Heart right ventricle (tissue), 16 donors: ENCODE measurements at regions not wholly inside any gene's neighbourhood (a gene's known extent, or its start where the extent isn't known, plus 50 kb on each side); places are given as distances from the start of the nearest gene placed in this dataset.

Experiments
- ATAC-seq, 8 donors: fragments of 200-7000 bp; cut with Tn5 transposase; one replicate each; pipeline ENCODE4 v1.9.1; 2020; ENCODE audit warnings: mild to moderate bottlenecking in 8 of 8, moderate library complexity in 8 of 8, moderate number of reproducible peaks in 1 of 8
- DNase-seq, 2 donors: peaks; one replicate each; pipeline ENCODE4 v3.0.0-alpha.2; 2020
- H3K27ac ChIP-seq, 10 donors: fragments of 200-600 bp; sonication (generic) in 2 of 10; one replicate each; pipeline versions ENCODE4 v1.5.0 to v1.8.0; 2020 to 2022; ENCODE audit warnings: mild to moderate bottlenecking in 3 of 10
- H3K27me3 ChIP-seq, 7 donors: fragments of 200-600 bp; one replicate each; pipeline ENCODE4 v1.8.0; 2021 to 2022; ENCODE audit warnings: mild to moderate bottlenecking in 2 of 7
- H3K36me3 ChIP-seq, 9 donors: fragments of 200-600 bp; sonication (generic) in 1 of 9; one replicate each; pipeline versions ENCODE4 v1.5.0 to v1.8.0; 2020 to 2022; ENCODE audit warnings: mild to moderate bottlenecking in 2 of 9
- H3K4me1 ChIP-seq, 9 donors: fragments of 200-600 bp; sonication (generic) in 1 of 9; one replicate each; pipeline versions ENCODE4 v1.5.0 to v1.8.0; 2020 to 2022; ENCODE audit warnings: mild to moderate bottlenecking in 4 of 9
- H3K4me3 ChIP-seq, 10 donors: fragments of 200-600 bp; sonication (generic) in 2 of 10; one replicate each; pipeline versions ENCODE4 v1.5.0 to v1.8.0; 2020 to 2022; ENCODE audit warnings: mild to moderate bottlenecking in 7 of 10, moderate library complexity in 2 of 10
- H3K9me3 ChIP-seq, 11 donors: fragments of 200-600 bp in 10 of 11; sonication (generic) in 2 of 11; one replicate each; pipeline versions ENCODE4 v1.5.0 to v1.8.0; 2013 to 2022; ENCODE audit warnings: mild to moderate bottlenecking in 2 of 11, control low read depth in 1 of 11, moderate library complexity in 1 of 11
- WGBS, 2 donors: extraction: QIAGEN DNeasy Blood & Tissue Kit; methylation state at CpG; one replicate each; pipeline ENCODE4 v1.1.7; 2013; ENCODE audit warnings: inconsistent platforms in 1 of 2; 5-methylcytosine and 5-hydroxymethylcytosine counted together
- intact Hi-C, 10 donors: fragments of 100-400 bp; cut with DNase I; formaldehyde crosslinking; loops; one replicate each; pipeline versions ENCODE4 v1.11.1 to v1.14.2; 2022
- TF ChIP-seq, protein P1 (sequence below), 9 donors: fragments of 200-600 bp; sonication (generic) in 2 of 9; IDR thresholded peaks; one replicate each; pipeline versions ENCODE4 v1.5.0 to v1.8.0; 2021 to 2022; ENCODE audit warnings: antibody characterized with exemption in 9 of 9, mild to moderate bottlenecking in 5 of 9, moderate library complexity in 1 of 9
- donor health status: Arrhythmogenic right ventricular cardiomyopathy.
- donor health status: ischemic (EF 13 %, LVEDD 7.1; RV severe dilation, severe dysfunction).
- donor health status: healthy with polysubstance abuse.
- donor health status: DM: no; HTN: yes; CAD: no.
- donor health status: DM: no; HTN: no; CAD: no.
- donor health status: ischemic (EF 25% LVEDD 6.9; RV normal size, moderate dysfunction).
- donor health status: ischemic (EF 25% LVEDD 5.7; RV mildly dilated, moderate dysfunction).
- donor health status: healthy.
- donor health status: DM: yes; HTN: yes; CAD: no.
- donor health status: Ischemic cardiomyopathy.
- donor health status: ischemic (EF 35%, LVEDD 5.7; RV mildly dilated, moderate dysfunction).
- donor health status: nonischemic (EF 11% LVEDD 7.7; RV severe dilation, severe dysfunction).
- donor health status: DM: yes; HTN: yes; CAD: no.
- donor health status: PGD.
- donor health status: ischemic (EF 29% LVEDD 5.4; RV normal size, mild dysfunction).
- donor health status: nonischemic (EF 23%, LVEDD 6.1; RV moderate dilation, normal function).

GRCh38 chr7:106463851-106464611 lies 179.2 kb upstream of the NAMPT start:
- intact Hi-C loops, result loop anchor here in 8 of 10 donors (2.0 to 10.0 kb wide), 6 partner anchors 177 to 287 kb away; partner anchors contain the start of gene NAMPT (in 3 of the 8)
- TF ChIP-seq, protein P1, sequence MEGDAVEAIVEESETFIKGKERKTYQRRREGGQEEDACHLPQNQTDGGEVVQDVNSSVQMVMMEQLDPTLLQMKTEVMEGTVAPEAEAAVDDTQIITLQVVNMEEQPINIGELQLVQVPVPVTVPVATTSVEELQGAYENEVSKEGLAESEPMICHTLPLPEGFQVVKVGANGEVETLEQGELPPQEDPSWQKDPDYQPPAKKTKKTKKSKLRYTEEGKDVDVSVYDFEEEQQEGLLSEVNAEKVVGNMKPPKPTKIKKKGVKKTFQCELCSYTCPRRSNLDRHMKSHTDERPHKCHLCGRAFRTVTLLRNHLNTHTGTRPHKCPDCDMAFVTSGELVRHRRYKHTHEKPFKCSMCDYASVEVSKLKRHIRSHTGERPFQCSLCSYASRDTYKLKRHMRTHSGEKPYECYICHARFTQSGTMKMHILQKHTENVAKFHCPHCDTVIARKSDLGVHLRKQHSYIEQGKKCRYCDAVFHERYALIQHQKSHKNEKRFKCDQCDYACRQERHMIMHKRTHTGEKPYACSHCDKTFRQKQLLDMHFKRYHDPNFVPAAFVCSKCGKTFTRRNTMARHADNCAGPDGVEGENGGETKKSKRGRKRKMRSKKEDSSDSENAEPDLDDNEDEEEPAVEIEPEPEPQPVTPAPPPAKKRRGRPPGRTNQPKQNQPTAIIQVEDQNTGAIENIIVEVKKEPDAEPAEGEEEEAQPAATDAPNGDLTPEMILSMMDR (IDR thresholded peaks at IDR 0.05), result no peak
- H3K27ac ChIP-seq, result no peak overlapping the region
- 82 to 83% methylated on average over 2 of the region's 2 CpGs for WGBS, 2 donors
- no peaks in the 10 kb centered on the region for H3K36me3 ChIP-seq
- no peak overlapping the region for H3K4me3 ChIP-seq
- no peak for DNase-seq
- H3K27me3 ChIP-seq, result no peaks in the 10 kb centered on the region
- ATAC-seq, result no peak
- no peaks in the 10 kb centered on the region for H3K9me3 ChIP-seq
- peaks cover 0 to 20% (median 3%) of the 10 kb centered on the region in 9 donors for H3K4me1 ChIP-seq

DNA sequence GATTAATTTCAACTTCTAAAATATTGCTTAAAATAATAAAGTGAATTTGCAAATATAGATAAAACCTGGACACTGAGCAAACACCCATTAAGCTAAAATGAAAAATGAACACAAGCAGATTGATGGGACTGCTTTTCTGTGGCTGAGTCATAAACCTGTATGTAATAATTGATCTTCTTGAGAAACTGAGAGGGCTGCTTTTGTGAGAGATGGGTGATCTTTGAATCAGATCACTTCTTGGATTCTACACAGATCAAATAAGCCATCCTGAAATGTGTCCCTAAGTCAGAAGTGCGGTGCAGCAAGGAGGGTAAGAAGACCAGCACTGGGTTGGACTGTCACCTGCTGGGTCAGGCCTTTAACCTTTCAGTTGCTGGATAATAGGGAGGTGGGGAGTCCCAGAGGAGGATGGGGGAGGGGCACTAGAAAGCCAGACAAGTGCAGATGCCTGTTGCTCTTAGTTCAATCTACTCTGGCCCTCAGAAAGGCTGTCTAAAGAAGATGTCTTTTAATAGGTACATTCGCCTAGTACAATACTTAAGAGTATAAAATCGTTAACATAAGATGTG lies 178.2 kb upstream of the NAMPT start:
- peak overlapping the region in 1 of 10 donors; percentile 58 for H3K27ac ChIP-seq
- TF ChIP-seq, protein P1 (IDR thresholded peaks at IDR 0.05), result no peak
- ATAC-seq, result no peak
- peaks cover 0 to 20% (median 3%) of the 10 kb centered on the region in 9 donors for H3K4me1 ChIP-seq
- no peak for DNase-seq
- no peak overlapping the region for H3K4me3 ChIP-seq
- no peaks in the 10 kb centered on the region for H3K27me3 ChIP-seq
- intact Hi-C loops, result loop anchor here in 9 of 10 donors (1.0 to 10.0 kb wide), 8 partner anchors 176 to 287 kb away; partner anchors contain the start of gene NAMPT (in 3 of the 9)
- 52 to 59% methylated on average over 3 of the region's 3 CpGs for WGBS, 2 donors
- peaks cover 0 to 3% (median 0%) of the 10 kb centered on the region in 11 donors for H3K9me3 ChIP-seq
- no peaks in the 10 kb centered on the region for H3K36me3 ChIP-seq

DNA sequence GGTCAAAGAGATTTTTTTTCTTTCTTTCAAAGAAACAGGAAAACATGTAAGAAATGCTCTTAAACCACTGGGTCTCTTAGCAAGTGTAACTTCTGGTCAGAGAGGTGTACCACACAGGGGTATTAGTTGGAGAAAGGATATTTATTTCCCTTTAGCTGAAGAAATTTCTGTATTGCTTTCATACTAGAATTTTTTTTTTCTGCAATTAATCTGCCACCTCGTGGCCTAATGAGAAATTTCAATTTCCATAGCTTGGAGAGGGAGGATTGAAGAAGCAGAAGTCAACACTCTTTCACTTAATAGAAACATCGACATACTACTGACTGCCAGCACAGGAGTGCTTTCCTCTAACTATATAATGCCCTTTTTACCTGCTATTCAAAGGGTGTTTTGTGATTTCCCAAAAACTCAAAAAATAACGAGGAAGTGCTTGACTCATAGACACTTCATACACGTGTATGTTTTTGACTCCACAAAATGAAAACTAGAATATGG lies 177.6 kb upstream of the NAMPT start:
- 42 to 49% methylated on average over 4 of the region's 4 CpGs for WGBS, 2 donors
- Histone ChIP-seq H3K4me3 (no peak overlapping the region), H3K36me3 (no peaks in the 10 kb centered on the region), H3K4me1 (peaks cover 0 to 20% (median 3%) of the 10 kb centered on the region in 9 donors), H3K27ac (peak overlapping the region in 1 of 10 donors; percentile 58), H3K27me3 (no peaks in the 10 kb centered on the region), H3K9me3 (peaks cover 0 to 6% (median 0%) of the 10 kb centered on the region in 11 donors)
- intact Hi-C loops, result loop anchor here in 9 of 10 donors (1.0 to 10.0 kb wide), 8 partner anchors 175 to 286 kb away; partner anchors contain the start of gene NAMPT (in 3 of the 9)
- ATAC-seq (peak in 4 of 8 donors; percentile 30 to 42 (median 38)), DNase-seq (no peak)
- TF ChIP-seq, protein P1 (IDR thresholded peaks at IDR 0.05), result peak; percentile 34 to 76 (median 65)

DNA sequence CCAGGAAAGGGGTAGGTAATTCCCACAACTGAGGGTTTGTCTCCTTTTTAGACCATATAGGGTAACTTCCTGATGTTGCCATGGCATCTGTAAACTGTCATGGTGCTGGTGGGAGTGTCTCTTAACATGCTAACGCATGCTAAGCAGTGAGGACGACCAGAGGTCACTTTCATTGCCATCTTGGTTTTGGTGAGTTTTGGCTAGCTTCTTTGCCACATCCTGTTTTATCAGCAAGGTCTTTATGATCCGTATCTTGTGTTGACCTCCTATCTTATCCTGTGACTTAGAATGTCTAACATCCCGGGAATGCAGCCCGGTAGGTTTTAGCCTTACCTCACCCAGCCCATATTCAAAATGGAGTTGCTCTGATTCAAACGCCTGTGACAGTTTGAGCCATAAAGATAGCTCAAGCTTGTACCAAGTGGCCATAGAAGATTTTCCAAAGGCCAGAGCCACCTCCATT lies 176.0 kb upstream of the NAMPT start:
- no peak for DNase-seq
- no peak overlapping the region for H3K4me3 ChIP-seq
- no peak for ATAC-seq
- no peaks in the 10 kb centered on the region for H3K36me3 ChIP-seq
- H3K4me1 ChIP-seq, result peaks cover 0 to 14% (median 0%) of the 10 kb centered on the region in 9 donors
- WGBS, 2 donors, result 82 to 88% methylated on average over 6 of the region's 6 CpGs
- peaks cover 0 to 6% (median 0%) of the 10 kb centered on the region in 11 donors for H3K9me3 ChIP-seq
- no peaks in the 10 kb centered on the region for H3K27me3 ChIP-seq
- H3K27ac ChIP-seq, result no peak overlapping the region
- TF ChIP-seq, protein P1 (IDR thresholded peaks at IDR 0.05), result no peak
- intact Hi-C loops, result loop anchor here in 6 of 10 donors (1.0 to 10.0 kb wide), 5 partner anchors 174 to 283 kb away; partner anchors contain the start of gene NAMPT (in 3 of the 6)
